Tibial nerve (tissue), 4 donors: ENCODE measurements at regions not wholly inside any gene's neighbourhood (a gene's known extent, or its start where the extent isn't known, plus 50 kb on each side); places are given as distances from the start of the nearest gene placed in this dataset.
"Not testable (repeated sequence)": the region's sequence is repeated elsewhere in the genome, so short reads cannot be mapped to it uniquely, and the experiment has no call there.

Source experiments
- DNase-seq, 2 donors: peaks; one replicate each; pipeline ENCODE4 v3.0.0-alpha.2; 2019; ENCODE audit warnings: low spot score in 2 of 2
- H3K27ac ChIP-seq, 4 donors: fragments of 200-600 bp; sonication (generic) in 3 of 4; one replicate each; pipeline ENCODE4 v1.5.1; 2017 to 2019; ENCODE audit warnings: mild to moderate bottlenecking in 1 of 4
- H3K27me3 ChIP-seq, 2 donors: fragments of 200-600 bp; sonication (generic) in 1 of 2; one replicate each; pipeline versions ENCODE4 v1.5.1 to v1.6.0; 2017 to 2019
- H3K36me3 ChIP-seq, 3 donors: fragments of 200-600 bp; sonication (generic); one replicate each; pipeline ENCODE4 v1.5.1; 2018 to 2019
- H3K4me1 ChIP-seq, 4 donors: fragments of 200-600 bp; sonication (generic) in 3 of 4; one replicate each; pipeline ENCODE4 v1.5.1; 2017 to 2019
- H3K4me3 ChIP-seq, 4 donors: fragments of 200-600 bp; sonication (generic) in 3 of 4; one replicate each; pipeline ENCODE4 v1.5.1; 2017 to 2019; ENCODE audit warnings: mild to moderate bottlenecking in 1 of 4, moderate library complexity in 1 of 4
- H3K9me3 ChIP-seq, 4 donors: fragments of 200-600 bp; sonication (generic) in 3 of 4; one replicate each; pipeline ENCODE4 v1.5.1; 2017 to 2019
- EP300 ChIP-seq, 2 donors: sonication (generic); formaldehyde crosslinking; IDR thresholded peaks; one replicate each; pipeline ENCODE4 v1.6.1; 2017; ENCODE audit warnings: antibody characterized with exemption in 2 of 2, mild to moderate bottlenecking in 1 of 2
- POLR2A ChIP-seq, 2 donors: fragments of 450-650 bp; IDR thresholded peaks; one replicate each; pipeline ENCODE4 v1.6.1; 2017; ENCODE audit warnings: antibody characterized with exemption in 2 of 2, mild to moderate bottlenecking in 2 of 2, moderate library complexity in 2 of 2
- WGBS, 2 donors: methylation state at CpG; one replicate each; pipeline ENCODE4 v1.1.5; 2018; 5-methylcytosine and 5-hydroxymethylcytosine counted together
- TF ChIP-seq, protein P1 (sequence below), 5 experiments: fragments of 200-600 bp in 3 of 5; fragments of 450-650 bp in 2 of 5; sonication (generic) in 3 of 5; IDR thresholded peaks; one replicate each; pipeline ENCODE4 v1.5.1; 2016 to 2019; ENCODE audit warnings: antibody characterized with exemption in 5 of 5, mild to moderate bottlenecking in 3 of 5, moderate library complexity in 2 of 5

- Histone ChIP-seq H3K4me3 (no peak overlapping the region), H3K27ac (peak overlapping the region in 2 of 4 donors; percentile 13 to 43), H3K36me3 (no peaks in the 10 kb centered on the region), H3K4me1 (peaks cover 0 to 4% (median 0%) of the 10 kb centered on the region in 4 donors), H3K9me3 (peaks cover 0 to 4% (median 0%) of the 10 kb centered on the region in 4 donors), H3K27me3 (no peaks in the 10 kb centered on the region)
- TF ChIP-seq EP300 (IDR thresholded peaks at IDR 0.05) (no peak), POLR2A (IDR thresholded peaks at IDR 0.05) (no peak)
- TF ChIP-seq, protein P1, sequence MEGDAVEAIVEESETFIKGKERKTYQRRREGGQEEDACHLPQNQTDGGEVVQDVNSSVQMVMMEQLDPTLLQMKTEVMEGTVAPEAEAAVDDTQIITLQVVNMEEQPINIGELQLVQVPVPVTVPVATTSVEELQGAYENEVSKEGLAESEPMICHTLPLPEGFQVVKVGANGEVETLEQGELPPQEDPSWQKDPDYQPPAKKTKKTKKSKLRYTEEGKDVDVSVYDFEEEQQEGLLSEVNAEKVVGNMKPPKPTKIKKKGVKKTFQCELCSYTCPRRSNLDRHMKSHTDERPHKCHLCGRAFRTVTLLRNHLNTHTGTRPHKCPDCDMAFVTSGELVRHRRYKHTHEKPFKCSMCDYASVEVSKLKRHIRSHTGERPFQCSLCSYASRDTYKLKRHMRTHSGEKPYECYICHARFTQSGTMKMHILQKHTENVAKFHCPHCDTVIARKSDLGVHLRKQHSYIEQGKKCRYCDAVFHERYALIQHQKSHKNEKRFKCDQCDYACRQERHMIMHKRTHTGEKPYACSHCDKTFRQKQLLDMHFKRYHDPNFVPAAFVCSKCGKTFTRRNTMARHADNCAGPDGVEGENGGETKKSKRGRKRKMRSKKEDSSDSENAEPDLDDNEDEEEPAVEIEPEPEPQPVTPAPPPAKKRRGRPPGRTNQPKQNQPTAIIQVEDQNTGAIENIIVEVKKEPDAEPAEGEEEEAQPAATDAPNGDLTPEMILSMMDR (IDR thresholded peaks at IDR 0.05) = no peak
- DNase-seq = no peak
- WGBS, 2 donors = 97 to 100% methylated on average over 1 of the region's 1 CpG
Measured at GRCh38 chr6:139699911-139700310, 325.5 kb upstream of the CITED2 start.

GRCh38 chr6:139699335-139699734 is 324.9 kb upstream of the CITED2 start:
- DNase-seq = peak in 1 of 2 donors; percentile 65
- H3K9me3 ChIP-seq = peaks cover 0 to 4% (median 0%) of the 10 kb centered on the region in 4 donors
- H3K4me3 ChIP-seq = no peak overlapping the region
- peaks cover 0 to 4% (median 0%) of the 10 kb centered on the region in 4 donors for H3K4me1 ChIP-seq
- no peaks in the 10 kb centered on the region for H3K36me3 ChIP-seq
- TF ChIP-seq EP300 (IDR thresholded peaks at IDR 0.05) = peak in 1 of 2 donors; percentile 68
- no peak for TF ChIP-seq POLR2A (IDR thresholded peaks at IDR 0.05)
- peak overlapping the region in 2 of 4 donors; percentile 13 to 43 for H3K27ac ChIP-seq
- 61 to 71% methylated on average over 1 of the region's 1 CpG for WGBS, 2 donors
- no peaks in the 10 kb centered on the region for H3K27me3 ChIP-seq

DNA sequence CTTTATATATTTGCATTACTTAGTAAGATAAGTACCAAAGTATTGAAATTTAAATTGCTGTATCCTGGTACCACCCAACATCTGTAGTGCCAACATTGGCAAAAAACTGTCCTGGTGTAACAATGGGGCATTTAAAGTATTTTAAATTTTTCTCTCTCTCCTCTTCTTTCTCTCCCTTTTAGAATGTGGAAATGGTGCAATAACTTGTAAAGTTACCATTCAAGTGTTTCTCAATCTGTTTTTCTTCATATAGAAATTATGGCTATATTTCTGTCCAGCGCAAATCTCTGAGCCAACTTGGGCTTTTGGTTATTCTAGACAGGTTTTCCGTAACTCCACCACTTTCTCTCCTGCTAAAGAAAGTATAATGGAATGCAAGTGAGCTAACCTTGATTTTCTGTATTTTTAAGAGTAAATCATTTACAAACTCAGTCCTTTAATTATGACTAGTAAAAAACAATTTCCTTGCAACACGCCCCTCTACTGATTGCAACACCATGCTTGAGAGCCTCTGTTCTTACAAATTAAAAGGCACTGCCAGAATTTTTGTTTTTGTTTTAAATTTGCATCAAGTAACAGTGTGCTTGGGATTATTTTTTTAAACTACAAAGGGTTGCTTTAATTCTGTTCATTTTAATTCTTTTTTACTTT is 324.2 kb upstream of the CITED2 start:
- peak in 1 of 2 donors; percentile 46 for DNase-seq
- Histone ChIP-seq H3K27me3 (no peaks in the 10 kb centered on the region), H3K27ac (peak overlapping the region in 1 of 4 donors; percentile 43), H3K4me3 (no peak overlapping the region), H3K9me3 (peaks cover 0 to 4% (median 0%) of the 10 kb centered on the region in 4 donors), H3K4me1 (peaks cover 0 to 4% (median 0%) of the 10 kb centered on the region in 4 donors), H3K36me3 (no peaks in the 10 kb centered on the region)
- WGBS, 2 donors = 86 to 87% methylated on average over 3 of the region's 3 CpGs
- TF ChIP-seq, protein P1 (IDR thresholded peaks at IDR 0.05) = no peak
- no peak for TF ChIP-seq EP300 (IDR thresholded peaks at IDR 0.05)

GRCh38 chr6:139697856-139698255 is 323.4 kb upstream of the CITED2 start:
- H3K27ac ChIP-seq, H3K9me3 ChIP-seq, H3K4me3 ChIP-seq, DNase-seq, H3K4me1 ChIP-seq, H3K36me3 ChIP-seq, H3K27me3 ChIP-seq: not testable (repeated sequence)
- WGBS, 2 donors = 94 to 96% methylated on average over 15 to 22 of the region's 23 CpGs

- not testable (repeated sequence) for H3K36me3 ChIP-seq, DNase-seq, H3K4me3 ChIP-seq, H3K27ac ChIP-seq, H3K27me3 ChIP-seq, H3K9me3 ChIP-seq, H3K4me1 ChIP-seq
- WGBS, 2 donors = 85 to 93% methylated on average over 16 of the region's 16 CpGs
Measured at GRCh38 chr6:139696991-139697390, 322.5 kb upstream of the CITED2 start.

GRCh38 chr6:139695361-139695760 is 320.9 kb upstream of the CITED2 start:
- H3K27ac ChIP-seq = no peak overlapping the region
- no peak for DNase-seq
- H3K27me3 ChIP-seq = no peaks in the 10 kb centered on the region
- H3K4me1 ChIP-seq = peaks cover 0 to 4% (median 0%) of the 10 kb centered on the region in 4 donors
- TF ChIP-seq EP300 (IDR thresholded peaks at IDR 0.05) = no peak
- TF ChIP-seq, protein P1 (IDR thresholded peaks at IDR 0.05) = no peak
- no peak for TF ChIP-seq POLR2A (IDR thresholded peaks at IDR 0.05)
- no peak overlapping the region for H3K4me3 ChIP-seq
- 84 to 89% methylated on average over 1 of the region's 1 CpG for WGBS, 2 donors
- peaks cover 0 to 4% (median 0%) of the 10 kb centered on the region in 4 donors for H3K9me3 ChIP-seq
- no peaks in the 10 kb centered on the region for H3K36me3 ChIP-seq
